GM19023 (cell line): ENCODE measurements at regions not wholly inside any gene's neighbourhood (a gene's known extent, or its start where the extent isn't known, plus 50 kb on each side); places are given as distances from the start of the nearest gene placed in this dataset.

Experiments used
- ATAC-seq: cut with Tn5 transposase; IDR thresholded peaks from one replicate; pipeline ENCODE4 v1.9.1; 2021; ENCODE audit warnings: mild to moderate bottlenecking, moderate library complexity; ENCODE audit not compliant: unreplicated experiment

GRCh38 chr4:19803406-19803805 lies 448.3 kb upstream of the SLIT2 start:
- no peak for ATAC-seq

- no peak for ATAC-seq
Observed at GRCh38 chr4:19793831-19794230, 457.9 kb upstream of the SLIT2 start.

- ATAC-seq = no peak
Observed at GRCh38 chr4:19791422-19792123, 460.1 kb upstream of the SLIT2 start.

- ATAC-seq = no peak
Observed at GRCh38 chr4:19786616-19787015, 465.1 kb upstream of the SLIT2 start.

- ATAC-seq = no peak
Observed at GRCh38 chr4:19783667-19784223, 468.0 kb upstream of the SLIT2 start.

- ATAC-seq = no peak
Observed at GRCh38 chr4:19780871-19781270, 470.8 kb upstream of the SLIT2 start.

- ATAC-seq = no peak
Observed at GRCh38 chr4:19776929-19777328, 474.8 kb upstream of the SLIT2 start.

- ATAC-seq = no peak
Observed at GRCh38 chr4:19776021-19776459, 475.7 kb upstream of the SLIT2 start.

- ATAC-seq = no peak
Observed at GRCh38 chr4:19774690-19775256, 476.9 kb upstream of the SLIT2 start.

- ATAC-seq = no peak
Observed at GRCh38 chr4:19772581-19772980, 479.1 kb upstream of the SLIT2 start.

GRCh38 chr4:19756661-19757060 lies 495.0 kb upstream of the SLIT2 start:
- ATAC-seq = no peak

GRCh38 chr4:19752599-19752998 lies 499.1 kb upstream of the SLIT2 start:
- ATAC-seq = no peak

GRCh38 chr4:19748519-19749479 lies 502.9 kb upstream of the SLIT2 start:
- no peak for ATAC-seq

GRCh38 chr4:19746377-19746776 lies 505.3 kb upstream of the SLIT2 start:
- no peak for ATAC-seq

GRCh38 chr4:19743115-19743638 lies 508.5 kb upstream of the SLIT2 start:
- no peak for ATAC-seq

- no peak for ATAC-seq
Observed at GRCh38 chr4:19739101-19739651, 512.5 kb upstream of the SLIT2 start.

GRCh38 chr4:19736968-19737756 lies 514.5 kb upstream of the SLIT2 start:
- ATAC-seq = no peak

- no peak for ATAC-seq
Observed at GRCh38 chr4:19735012-19735411, 516.7 kb upstream of the SLIT2 start.

GRCh38 chr4:19729886-19730651 lies 521.6 kb upstream of the SLIT2 start:
- ATAC-seq = no peak
